BE2C (cell line): ENCODE measurements at regions not wholly inside any gene's neighbourhood (a gene's known extent, or its start where the extent isn't known, plus 50 kb on each side); places are given as distances from the start of the nearest gene placed in this dataset.

Experiments
- DNase-seq: peaks from one replicate; pipeline ENCODE4 v3.0.0-alpha.2; 2020
- H3K27me3 ChIP-seq: fragments of 250-450 bp; sonication (Bioruptor Pico); 2 replicates; pipeline ENCODE4 v1.5.1; 2020; ENCODE audit warnings: mild to moderate bottlenecking
- H3K36me3 ChIP-seq: fragments of 250-450 bp; sonication (Bioruptor Pico); 2 replicates; pipeline ENCODE4 v1.5.1; 2020; ENCODE audit warnings: mild to moderate bottlenecking
- H3K4me1 ChIP-seq: fragments of 250-450 bp; sonication (Bioruptor Pico); 2 replicates; pipeline ENCODE4 v1.5.1; 2020
- H3K4me3 ChIP-seq: 2 replicates; pipeline ENCODE4 v1.5.1; 2011; ENCODE audit warnings: low read depth, low read length
- H3K9me3 ChIP-seq: fragments of 250-450 bp; sonication (Bioruptor Pico); 2 replicates; pipeline ENCODE4 v1.5.1; 2020
- TF ChIP-seq, protein P1 (sequence below): IDR thresholded peaks from 2 replicates; pipeline ENCODE4 v1.5.1; 2012; ENCODE audit warnings: mild to moderate bottlenecking, low read depth, low read length

DNA sequence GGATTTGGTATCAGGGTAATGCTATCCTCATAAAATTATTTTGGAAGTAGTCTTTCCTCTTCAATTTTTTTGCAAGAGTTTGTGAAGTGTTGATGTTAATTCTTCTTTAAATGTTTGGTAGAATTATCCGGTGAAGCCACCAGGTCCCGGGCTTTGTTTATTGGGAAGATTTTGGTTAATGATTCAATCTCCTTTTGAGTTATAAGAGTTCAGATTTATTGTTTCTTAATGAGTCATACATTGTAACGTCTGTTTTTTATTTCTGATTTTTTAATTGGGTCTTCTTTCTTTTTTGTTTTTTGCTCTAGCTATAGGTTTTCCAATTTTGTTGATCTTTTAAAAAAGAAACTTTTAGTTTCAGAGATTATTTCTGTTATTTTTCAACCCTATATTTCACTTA is 412.3 kb downstream of the PDGFC start:
- Histone ChIP-seq H3K4me1 (no peaks in the 10 kb centered on the region), H3K9me3 (no peaks in the 10 kb centered on the region), H3K27me3 (no peaks in the 10 kb centered on the region), H3K4me3 (no peak overlapping the region), H3K36me3 (no peaks in the 10 kb centered on the region)
- DNase-seq, result no peak
- TF ChIP-seq, protein P1, sequence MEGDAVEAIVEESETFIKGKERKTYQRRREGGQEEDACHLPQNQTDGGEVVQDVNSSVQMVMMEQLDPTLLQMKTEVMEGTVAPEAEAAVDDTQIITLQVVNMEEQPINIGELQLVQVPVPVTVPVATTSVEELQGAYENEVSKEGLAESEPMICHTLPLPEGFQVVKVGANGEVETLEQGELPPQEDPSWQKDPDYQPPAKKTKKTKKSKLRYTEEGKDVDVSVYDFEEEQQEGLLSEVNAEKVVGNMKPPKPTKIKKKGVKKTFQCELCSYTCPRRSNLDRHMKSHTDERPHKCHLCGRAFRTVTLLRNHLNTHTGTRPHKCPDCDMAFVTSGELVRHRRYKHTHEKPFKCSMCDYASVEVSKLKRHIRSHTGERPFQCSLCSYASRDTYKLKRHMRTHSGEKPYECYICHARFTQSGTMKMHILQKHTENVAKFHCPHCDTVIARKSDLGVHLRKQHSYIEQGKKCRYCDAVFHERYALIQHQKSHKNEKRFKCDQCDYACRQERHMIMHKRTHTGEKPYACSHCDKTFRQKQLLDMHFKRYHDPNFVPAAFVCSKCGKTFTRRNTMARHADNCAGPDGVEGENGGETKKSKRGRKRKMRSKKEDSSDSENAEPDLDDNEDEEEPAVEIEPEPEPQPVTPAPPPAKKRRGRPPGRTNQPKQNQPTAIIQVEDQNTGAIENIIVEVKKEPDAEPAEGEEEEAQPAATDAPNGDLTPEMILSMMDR, result no peak

DNA sequence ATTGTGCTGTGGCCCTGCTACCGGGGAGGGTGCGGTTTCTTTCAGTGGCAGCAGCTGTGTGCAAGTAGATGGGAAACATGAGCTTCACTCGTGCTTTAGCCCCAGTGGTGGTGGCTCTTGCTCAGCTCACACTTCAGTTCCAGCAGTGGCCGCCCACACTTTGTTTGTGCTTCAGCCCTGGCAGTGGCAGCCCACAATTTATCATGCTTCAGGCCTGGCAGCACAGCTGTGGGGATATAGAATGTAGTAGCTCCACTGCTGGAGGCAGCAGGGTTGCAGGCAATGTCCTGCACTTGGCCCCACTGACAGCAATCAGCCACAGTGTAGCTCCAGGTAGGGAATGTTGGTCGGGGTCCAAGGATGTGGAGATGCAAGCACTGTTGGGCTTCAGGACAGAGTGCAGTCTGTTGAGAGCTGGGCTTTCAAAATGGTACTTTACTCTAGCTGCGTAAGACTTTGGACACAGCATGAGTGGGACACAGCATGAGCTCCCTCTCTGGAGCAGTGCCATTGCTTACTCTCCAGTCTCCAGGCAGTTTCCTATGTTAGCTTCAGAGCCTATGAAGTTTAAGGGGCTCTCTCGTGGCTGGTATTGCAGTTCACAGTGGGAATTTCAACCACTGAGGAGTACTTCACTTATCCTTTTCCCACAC is 413.1 kb downstream of the PDGFC start:
- Histone ChIP-seq H3K4me1 (no peaks in the 10 kb centered on the region), H3K27me3 (no peaks in the 10 kb centered on the region)
- no peak for DNase-seq

DNA sequence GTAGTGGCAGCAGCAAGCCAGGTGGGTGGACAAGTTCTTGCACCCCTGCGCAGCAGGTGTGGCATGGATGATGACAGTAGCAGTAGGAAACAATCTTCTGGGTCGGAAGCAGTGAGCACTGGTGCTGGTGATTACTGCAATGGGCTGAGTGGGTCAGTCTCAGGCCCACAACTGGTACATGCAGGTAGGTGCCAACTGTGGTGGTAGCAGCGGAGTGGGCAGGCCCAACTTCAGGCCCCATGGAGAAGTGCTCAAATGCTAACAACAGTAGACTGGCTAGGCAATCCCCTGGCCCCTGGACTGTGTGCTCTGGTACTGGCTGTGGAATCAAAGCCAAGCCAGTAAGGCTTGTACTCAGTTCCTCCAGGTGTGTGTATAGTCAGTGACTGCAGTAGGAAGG is 413.7 kb downstream of the PDGFC start:
- H3K4me1 ChIP-seq, result no peaks in the 10 kb centered on the region
- DNase-seq, result no peak
- TF ChIP-seq, protein P1, result no peak
- H3K4me3 ChIP-seq, result no peak overlapping the region
- no peaks in the 10 kb centered on the region for H3K36me3 ChIP-seq
- no peaks in the 10 kb centered on the region for H3K9me3 ChIP-seq
- H3K27me3 ChIP-seq, result no peaks in the 10 kb centered on the region

More for the DNA sequence above, 413.1 kb downstream of the PDGFC start:
- Histone ChIP-seq H3K36me3 (no peaks in the 10 kb centered on the region), H3K4me3 (no peak overlapping the region), H3K9me3 (no peaks in the 10 kb centered on the region)
- TF ChIP-seq, protein P1, result no peak

DNA sequence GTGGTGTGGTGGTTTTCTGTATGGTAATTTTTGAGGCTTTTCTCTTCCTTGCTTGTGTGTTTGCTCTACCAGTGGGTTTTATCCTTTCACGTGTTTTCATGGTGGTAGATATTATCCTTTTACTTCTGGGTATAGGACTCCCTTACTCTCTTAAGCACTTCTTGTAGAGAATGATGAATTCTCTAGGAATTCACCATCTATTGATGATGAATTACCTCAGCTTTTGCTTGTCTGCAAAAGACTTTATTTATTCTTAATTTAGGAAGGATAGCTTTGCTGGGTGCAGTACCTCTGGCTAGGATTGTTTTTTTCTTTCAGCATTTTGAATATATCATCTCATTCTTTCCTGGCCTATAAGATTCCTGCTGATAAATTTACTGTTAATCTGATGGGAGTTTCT is 415.3 kb downstream of the PDGFC start:
- Histone ChIP-seq H3K36me3 (no peaks in the 10 kb centered on the region), H3K4me3 (no peak overlapping the region), H3K27me3 (no peaks in the 10 kb centered on the region), H3K4me1 (no peaks in the 10 kb centered on the region), H3K9me3 (no peaks in the 10 kb centered on the region)
- TF ChIP-seq, protein P1, result no peak
- DNase-seq, result no peak

DNA sequence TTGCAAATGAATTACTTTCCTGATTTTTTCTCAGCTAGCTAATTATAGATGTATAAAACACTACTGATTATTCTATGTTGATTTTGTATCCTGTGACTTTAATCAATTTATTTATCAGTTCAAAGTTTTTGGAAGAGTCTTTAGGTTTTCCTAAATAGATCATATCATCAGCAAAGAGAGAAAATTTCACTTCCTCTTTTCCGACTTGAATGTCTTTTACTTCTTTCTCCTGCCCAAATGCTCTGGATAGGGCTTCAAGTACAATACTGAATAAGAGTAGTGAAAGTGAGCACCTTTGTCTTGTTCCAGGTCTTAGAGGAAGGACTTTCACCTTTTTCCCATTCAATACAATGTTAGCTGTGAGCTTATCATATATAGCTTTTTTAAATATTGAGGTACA is 417.9 kb downstream of the PDGFC start:
- TF ChIP-seq, protein P1, result no peak
- Histone ChIP-seq H3K4me1 (no peaks in the 10 kb centered on the region), H3K36me3 (no peaks in the 10 kb centered on the region), H3K4me3 (no peak overlapping the region), H3K9me3 (no peaks in the 10 kb centered on the region), H3K27me3 (no peaks in the 10 kb centered on the region)
- no peak for DNase-seq

DNA sequence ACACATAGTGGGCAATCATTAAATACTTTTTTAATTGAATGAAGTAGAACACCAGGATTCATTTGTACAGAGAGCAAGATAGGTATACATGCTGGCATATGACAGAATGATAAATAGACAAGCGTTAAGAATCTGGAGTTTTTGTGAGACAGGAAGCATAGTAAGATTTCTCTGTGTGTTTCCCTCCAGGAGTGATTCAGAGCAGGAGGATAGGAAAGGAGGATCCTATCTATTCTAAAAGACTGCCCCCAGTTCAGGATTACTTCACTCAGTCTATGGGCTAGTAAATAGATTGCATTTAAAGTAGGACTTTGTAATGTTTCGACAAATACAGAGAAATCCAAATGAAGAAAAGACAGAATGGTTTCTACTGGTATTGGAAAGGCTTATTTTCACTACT is 423.7 kb downstream of the PDGFC start:
- no peaks in the 10 kb centered on the region for H3K4me1 ChIP-seq
- no peaks in the 10 kb centered on the region for H3K9me3 ChIP-seq
- H3K4me3 ChIP-seq, result no peak overlapping the region
- DNase-seq, result no peak
- H3K27me3 ChIP-seq, result no peaks in the 10 kb centered on the region
- H3K36me3 ChIP-seq, result no peaks in the 10 kb centered on the region
- TF ChIP-seq, protein P1, result no peak
